ENCODE measurements at regions not wholly inside any gene's neighbourhood (a gene's known extent, or its start where the extent isn't known, plus 50 kb on each side); places are given as distances from the start of the nearest gene placed in this dataset.

- DNase-seq (no peak), ATAC-seq (no peak)
- no peaks in the 10 kb centered on the region for H3K9me3 Mint-ChIP-seq
- H3K4me1 Mint-ChIP-seq (ENCODE audit: low read depth) = peaks cover 19% of the 10 kb centered on the region
- H3K4me3 Mint-ChIP-seq = no peak overlapping the region
- peaks cover 3% of the 10 kb centered on the region for H3K27me3 Mint-ChIP-seq (ENCODE audit: low read depth)
- H3K36me3 Mint-ChIP-seq (ENCODE audit: insufficient read depth) = no peaks in the 10 kb centered on the region
These were observed 118.4 kb upstream of the TPRG1 start for GRCh38 chr3:189053322-189053721.

- H3K27me3 Mint-ChIP-seq (ENCODE audit: low read depth) = peaks cover 6% of the 10 kb centered on the region
- no peaks in the 10 kb centered on the region for H3K36me3 Mint-ChIP-seq (ENCODE audit: insufficient read depth)
- ATAC-seq = no peak
These were observed 115.0 kb upstream of the TPRG1 start for GRCh38 chr3:189056646-189057335.

GRCh38 chr3:189057369-189057768, 114.4 kb upstream of the TPRG1 start:
- no peak for ATAC-seq
- no peak for DNase-seq
- Mint-ChIP-seq H3K27me3 (ENCODE audit: low read depth) (peaks cover 6% of the 10 kb centered on the region), H3K9me3 (peaks cover 9% of the 10 kb centered on the region), H3K4me3 (no peak overlapping the region), H3K4me1 (ENCODE audit: low read depth) (no peaks in the 10 kb centered on the region), H3K36me3 (ENCODE audit: insufficient read depth) (peaks cover 3% of the 10 kb centered on the region)

More at GRCh38 chr3:189056646-189057335, 115.0 kb upstream of the TPRG1 start:
- no peak for DNase-seq
- Mint-ChIP-seq H3K4me1 (ENCODE audit: low read depth) (no peaks in the 10 kb centered on the region), H3K9me3 (peaks cover 3% of the 10 kb centered on the region), H3K4me3 (no peak overlapping the region)

- peaks cover 3% of the 10 kb centered on the region for H3K36me3 Mint-ChIP-seq (ENCODE audit: insufficient read depth)
- peaks cover 6% of the 10 kb centered on the region for H3K27me3 Mint-ChIP-seq (ENCODE audit: low read depth)
- no peaks in the 10 kb centered on the region for H3K4me1 Mint-ChIP-seq (ENCODE audit: low read depth)
- DNase-seq = no peak
- peaks cover 10% of the 10 kb centered on the region for H3K9me3 Mint-ChIP-seq
- H3K4me3 Mint-ChIP-seq = no peak overlapping the region
- ATAC-seq = no peak
These were observed 113.7 kb upstream of the TPRG1 start for GRCh38 chr3:189058071-189058470.

- no peak for ATAC-seq
- peaks cover 2% of the 10 kb centered on the region for H3K9me3 Mint-ChIP-seq
- H3K27me3 Mint-ChIP-seq (ENCODE audit: low read depth) = no peaks in the 10 kb centered on the region
- H3K36me3 Mint-ChIP-seq (ENCODE audit: insufficient read depth) = no peaks in the 10 kb centered on the region
- peaks cover 6% of the 10 kb centered on the region for H3K4me1 Mint-ChIP-seq (ENCODE audit: low read depth)
- DNase-seq = no peak
- H3K4me3 Mint-ChIP-seq = no peak overlapping the region
These were observed 100.8 kb upstream of the TPRG1 start for GRCh38 chr3:189070965-189071364.

- Mint-ChIP-seq H3K27me3 (ENCODE audit: low read depth) (no peaks in the 10 kb centered on the region), H3K36me3 (ENCODE audit: insufficient read depth) (no peaks in the 10 kb centered on the region), H3K4me1 (ENCODE audit: low read depth) (peaks cover 6% of the 10 kb centered on the region), H3K4me3 (no peak overlapping the region), H3K9me3 (peaks cover 2% of the 10 kb centered on the region)
- DNase-seq (no peak), ATAC-seq (peak; percentile 91 to 100)
These were observed 100.3 kb upstream of the TPRG1 start for GRCh38 chr3:189071446-189071845.

- no peaks in the 10 kb centered on the region for H3K9me3 Mint-ChIP-seq
- H3K4me3 Mint-ChIP-seq = no peak overlapping the region
- H3K27me3 Mint-ChIP-seq (ENCODE audit: low read depth) = no peaks in the 10 kb centered on the region
- DNase-seq (no peak), ATAC-seq (no peak)
- peaks cover 4% of the 10 kb centered on the region for H3K4me1 Mint-ChIP-seq (ENCODE audit: low read depth)
- no peaks in the 10 kb centered on the region for H3K36me3 Mint-ChIP-seq (ENCODE audit: insufficient read depth)
These were observed 95.3 kb upstream of the TPRG1 start for GRCh38 chr3:189076449-189076848.

- Mint-ChIP-seq H3K4me1 (ENCODE audit: low read depth) (no peaks in the 10 kb centered on the region), H3K9me3 (no peaks in the 10 kb centered on the region), H3K4me3 (no peak overlapping the region), H3K36me3 (ENCODE audit: insufficient read depth) (no peaks in the 10 kb centered on the region), H3K27me3 (ENCODE audit: low read depth) (no peaks in the 10 kb centered on the region)
- ATAC-seq (no peak), DNase-seq (no peak)
These were observed 91.0 kb upstream of the TPRG1 start for GRCh38 chr3:189080745-189081144.

- Mint-ChIP-seq H3K4me3 (no peak overlapping the region), H3K27me3 (ENCODE audit: low read depth) (no peaks in the 10 kb centered on the region), H3K4me1 (ENCODE audit: low read depth) (no peaks in the 10 kb centered on the region), H3K36me3 (ENCODE audit: insufficient read depth) (no peaks in the 10 kb centered on the region), H3K9me3 (no peaks in the 10 kb centered on the region)
- DNase-seq (no peak), ATAC-seq (no peak)
These were observed 88.9 kb upstream of the TPRG1 start for GRCh38 chr3:189082666-189083427.

- no peaks in the 10 kb centered on the region for H3K9me3 Mint-ChIP-seq
- no peaks in the 10 kb centered on the region for H3K36me3 Mint-ChIP-seq (ENCODE audit: insufficient read depth)
- H3K4me1 Mint-ChIP-seq (ENCODE audit: low read depth) = no peaks in the 10 kb centered on the region
- DNase-seq (no peak), ATAC-seq (no peak)
- H3K27me3 Mint-ChIP-seq (ENCODE audit: low read depth) = no peaks in the 10 kb centered on the region
- no peak overlapping the region for H3K4me3 Mint-ChIP-seq
These were observed 87.2 kb upstream of the TPRG1 start for GRCh38 chr3:189084620-189085019.

GRCh38 chr3:189092547-189092946, 79.2 kb upstream of the TPRG1 start:
- Mint-ChIP-seq H3K27me3 (ENCODE audit: low read depth) (peaks cover 2% of the 10 kb centered on the region), H3K4me3 (no peak overlapping the region), H3K4me1 (ENCODE audit: low read depth) (no peaks in the 10 kb centered on the region), H3K36me3 (ENCODE audit: insufficient read depth) (no peaks in the 10 kb centered on the region), H3K9me3 (no peaks in the 10 kb centered on the region)
- ATAC-seq (no peak), DNase-seq (no peak)

- H3K36me3 Mint-ChIP-seq (ENCODE audit: insufficient read depth) = no peaks in the 10 kb centered on the region
- DNase-seq = no peak
- H3K27me3 Mint-ChIP-seq (ENCODE audit: low read depth) = peaks cover 2% of the 10 kb centered on the region
- H3K4me3 Mint-ChIP-seq = no peak overlapping the region
- H3K9me3 Mint-ChIP-seq = no peaks in the 10 kb centered on the region
- ATAC-seq = no peak
- no peaks in the 10 kb centered on the region for H3K4me1 Mint-ChIP-seq (ENCODE audit: low read depth)
These were observed 77.2 kb upstream of the TPRG1 start for GRCh38 chr3:189094539-189094938.

- Mint-ChIP-seq H3K9me3 (no peaks in the 10 kb centered on the region), H3K27me3 (ENCODE audit: low read depth) (peaks cover 2% of the 10 kb centered on the region), H3K4me1 (ENCODE audit: low read depth) (no peaks in the 10 kb centered on the region), H3K4me3 (no peak overlapping the region), H3K36me3 (ENCODE audit: insufficient read depth) (no peaks in the 10 kb centered on the region)
- DNase-seq (no peak), ATAC-seq (no peak)
These were observed 75.7 kb upstream of the TPRG1 start for GRCh38 chr3:189096092-189096491.

GRCh38 chr3:189099031-189099471, 72.7 kb upstream of the TPRG1 start:
- H3K9me3 Mint-ChIP-seq = no peaks in the 10 kb centered on the region
- no peak for DNase-seq
- H3K4me1 Mint-ChIP-seq (ENCODE audit: low read depth) = no peaks in the 10 kb centered on the region
- no peaks in the 10 kb centered on the region for H3K36me3 Mint-ChIP-seq (ENCODE audit: insufficient read depth)
- no peaks in the 10 kb centered on the region for H3K27me3 Mint-ChIP-seq (ENCODE audit: low read depth)
- H3K4me3 Mint-ChIP-seq = no peak overlapping the region
- ATAC-seq = no peak
